GM12878 (cell line): ENCODE measurements at regions not wholly inside any gene's neighbourhood (a gene's known extent, or its start where the extent isn't known, plus 50 kb on each side); places are given as distances from the start of the nearest gene placed in this dataset.

Experiments used
- CREB1 ChIP-seq: IDR thresholded peaks from 2 replicates; pipeline ENCODE4 v1.6.1; 2012; ENCODE audit warnings: low read depth, mild to moderate bottlenecking, inconsistent platforms
- CTCF ChIP-seq, 3 experiments: IDR thresholded peaks in 2 of 3; conservative IDR thresholded peaks in 1 of 3; 2 replicates each; pipeline ENCODE4 v1.5.1; 2011; ENCODE audit warnings: low read depth in 3 of 3, low read length in 3 of 3, mild to moderate bottlenecking in 3 of 3, control low read depth in 2 of 3, moderate library complexity in 2 of 3, inconsistent platforms in 1 of 3, mixed read lengths in 1 of 3; ENCODE audit not compliant: control insufficient read depth in 2 of 3, insufficient read depth in 1 of 3; ENCODE audit errors: extremely low read depth in 1 of 3
- NR2C2 ChIP-seq: IDR thresholded peaks from 2 replicates; pipeline ENCODE4 v1.6.1; 2011; ENCODE audit warnings: borderline replicate concordance, low read depth; ENCODE audit not compliant: control insufficient read depth, insufficient read length
- NR2F1 ChIP-seq: fragments of 450-650 bp; conservative IDR thresholded peaks from 2 replicates; pipeline ENCODE4 v1.6.1; 2017; ENCODE audit warnings: mild to moderate bottlenecking
- SPI1 ChIP-seq: IDR thresholded peaks from 2 replicates; pipeline ENCODE4 v1.6.1; 2011; ENCODE audit warnings: low read depth, mild to moderate bottlenecking, low read length, moderate library complexity, borderline replicate concordance; ENCODE audit not compliant: insufficient read depth
- ZBTB33 ChIP-seq: fragments of 450-650 bp; IDR thresholded peaks from 2 replicates; pipeline ENCODE4 v1.6.1; 2017; ENCODE audit warnings: mild to moderate bottlenecking

DNA sequence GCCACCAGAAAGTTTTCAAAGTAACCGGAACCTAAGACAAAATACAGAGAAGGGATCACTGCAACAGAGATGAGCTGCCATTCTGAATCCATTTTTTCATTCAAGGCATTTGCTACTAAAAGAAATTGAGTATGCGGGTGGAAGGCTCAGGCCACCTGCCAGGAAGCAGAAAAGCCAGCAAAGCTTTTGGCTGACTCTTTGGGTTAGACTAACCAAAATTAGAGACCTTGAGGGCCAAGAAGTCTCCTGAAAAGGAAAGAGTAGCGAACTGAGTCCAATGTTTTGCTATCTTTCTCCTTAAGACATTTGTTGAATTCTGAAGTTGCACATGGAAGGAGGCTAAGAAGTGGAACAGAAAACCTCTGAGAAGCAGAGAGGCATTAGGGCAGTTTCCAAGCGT, 79.0 kb downstream of the FAS start:
- no peak for TF ChIP-seq NR2F1
- TF ChIP-seq CREB1: no peak
- TF ChIP-seq NR2C2: no peak
- no peak for TF ChIP-seq CTCF (IDR thresholded peaks at IDR 0.05 in 2 of 3, conservative IDR thresholded peaks at IDR 0.05 in 1 of 3; ENCODE audit: control insufficient read depth in 2 of 3, extremely low read depth in 1 of 3, insufficient read depth in 1 of 3, low read depth in 3 of 3, low read length in 3 of 3)
- TF ChIP-seq ZBTB33: no peak
- no peak for TF ChIP-seq SPI1
